GM19239 (cell line): ENCODE measurements at regions not wholly inside any gene's neighbourhood (a gene's known extent, or its start where the extent isn't known, plus 50 kb on each side); places are given as distances from the start of the nearest gene placed in this dataset.

Experiments
- DNase-seq: peaks from one replicate; pipeline ENCODE4 v3.0.0; 2011; ENCODE audit warnings: low spot score; ENCODE audit not compliant: insufficient read length
- FAIRE-seq: peaks from 2 replicates; lab custom pipeline; 2011; peaks lifted over from hg19 to GRCh38; lab: Jason Lieb, UNC

- DNase-seq (no peak), FAIRE-seq (no peak)
Observed at GRCh38 chr20:19943061-19943521, 74.1 kb upstream of the NAA20 start.

GRCh38 chr20:19944772-19945459 is 72.2 kb upstream of the NAA20 start:
- no peak for DNase-seq
- FAIRE-seq: no peak

- DNase-seq (no peak), FAIRE-seq (no peak)
Observed at GRCh38 chr20:19945732-19946670, 71.2 kb upstream of the NAA20 start.

- FAIRE-seq: no peak
- DNase-seq: no peak
Observed at GRCh38 chr20:19947611-19948264, 69.4 kb upstream of the NAA20 start.

- FAIRE-seq (no peak), DNase-seq (no peak)
Observed at GRCh38 chr20:19949195-19949867, 67.8 kb upstream of the NAA20 start.

- no peak for FAIRE-seq
- no peak for DNase-seq
Observed at GRCh38 chr20:19950042-19950441, 67.1 kb upstream of the NAA20 start.

GRCh38 chr20:19952392-19952791 is 64.8 kb upstream of the NAA20 start:
- DNase-seq: no peak
- no peak for FAIRE-seq

GRCh38 chr20:19953606-19954005 is 63.6 kb upstream of the NAA20 start:
- FAIRE-seq (no peak), DNase-seq (no peak)

GRCh38 chr20:19956976-19957375 is 60.2 kb upstream of the NAA20 start:
- DNase-seq (no peak), FAIRE-seq (no peak)

- DNase-seq (no peak), FAIRE-seq (no peak)
Observed at GRCh38 chr20:19958219-19958618, 58.9 kb upstream of the NAA20 start.

GRCh38 chr20:19958928-19959327 is 58.2 kb upstream of the NAA20 start:
- no peak for DNase-seq
- FAIRE-seq: no peak

- no peak for FAIRE-seq
- no peak for DNase-seq
Observed at GRCh38 chr20:19960745-19961144, 56.4 kb upstream of the NAA20 start.

GRCh38 chr20:19961293-19961692 is 55.9 kb upstream of the NAA20 start:
- DNase-seq (no peak), FAIRE-seq (no peak)

GRCh38 chr20:19962958-19963357 is 54.2 kb upstream of the NAA20 start:
- no peak for FAIRE-seq
- DNase-seq: no peak

- DNase-seq: no peak
Observed at GRCh38 chr20:19964289-19965265, 52.6 kb upstream of the NAA20 start.

GRCh38 chr20:19966840-19967239 is 50.3 kb upstream of the NAA20 start:
- DNase-seq (no peak), FAIRE-seq (no peak)

More at GRCh38 chr20:19964289-19965265, 52.6 kb upstream of the NAA20 start:
- no peak for FAIRE-seq
